HEK293 (cell line): ENCODE measurements at regions not wholly inside any gene's neighbourhood (a gene's known extent, or its start where the extent isn't known, plus 50 kb on each side); places are given as distances from the start of the nearest gene placed in this dataset.

Experiments
- CTCF ChIA-PET: fragments of 350-600 bp; formaldehyde crosslinking; extraction: SDS; loops from one replicate; lab custom pipeline; 2021; ENCODE audit warnings: antibody characterized with exemption; lab: Yijun Ruan, JAX
- POLR2A ChIA-PET: fragments of 300-600 bp; formaldehyde crosslinking; extraction: SDS; loops from one replicate; lab custom pipeline; 2020; ENCODE audit warnings: antibody characterized with exemption, inconsistent platforms; lab: Yijun Ruan, JAX
- H3K27ac ChIP-seq: fragments of 200-500 bp; sonication (Bioruptor generic); 2 replicates; pipeline ENCODE4 v1.5.1; 2014; ENCODE audit warnings: low read depth, low read length, control low read depth, inconsistent platforms; ENCODE audit errors: extremely low read depth
- H3K36me3 ChIP-seq, 2 experiments: fragments of 200-500 bp in 1 of 2; sonication (Bioruptor generic) in 1 of 2; 1 replicate in 1 of 2; 2 replicates in 1 of 2; pipeline ENCODE4 v1.5.1; 2014 to 2017; ENCODE audit warnings: inconsistent platforms in 2 of 2, low read length in 2 of 2; ENCODE audit not compliant: control insufficient read depth in 2 of 2, insufficient read depth in 1 of 2
- H3K4me1 ChIP-seq: fragments of 200-500 bp; sonication (Bioruptor generic); 2 replicates; pipeline ENCODE4 v1.5.1; 2014; ENCODE audit warnings: mild to moderate bottlenecking, low read length, inconsistent platforms; ENCODE audit not compliant: control insufficient read depth, insufficient read depth
- H3K4me3 ChIP-seq: 2 replicates; pipeline ENCODE4 v1.5.1; 2011; ENCODE audit warnings: low read depth, mild to moderate bottlenecking, control low read depth, low read length, moderate library complexity
- H3K9me3 ChIP-seq: fragments of 200-500 bp; sonication (Bioruptor generic); 2 replicates; pipeline ENCODE4 v1.5.1; 2014; ENCODE audit warnings: low read depth, low read length, inconsistent platforms; ENCODE audit not compliant: control insufficient read depth, insufficient read depth
- GFI1B ChIP-seq: fragments of 450-650 bp; formaldehyde crosslinking; IDR thresholded peaks from 2 replicates; pipeline ENCODE4 v1.5.1; 2016; ENCODE audit warnings: missing biosample characterization, missing genetic modification characterization
- HIC1 ChIP-seq: fragments of 450-650 bp; formaldehyde crosslinking; IDR thresholded peaks from 2 replicates; pipeline ENCODE4 v1.5.1; 2016; ENCODE audit warnings: missing biosample characterization, missing genetic modification characterization
- HOXD13 ChIP-seq: sonication (generic); formaldehyde crosslinking; IDR thresholded peaks from 2 replicates; pipeline ENCODE4 v1.8.0; 2022; ENCODE audit warnings: missing genetic modification reagents, borderline replicate concordance
- KLF16 ChIP-seq: fragments of 450-650 bp; formaldehyde crosslinking; IDR thresholded peaks from 2 replicates; pipeline ENCODE4 v1.5.1; 2017; ENCODE audit warnings: missing biosample characterization, missing genetic modification characterization
- KLF17 ChIP-seq: fragments of 450-650 bp; formaldehyde crosslinking; IDR thresholded peaks from 2 replicates; pipeline ENCODE4 v1.5.1; 2016; ENCODE audit warnings: missing biosample characterization, missing genetic modification characterization
- REPIN1 ChIP-seq: fragments of 450-650 bp; formaldehyde crosslinking; IDR thresholded peaks from 2 replicates; pipeline ENCODE4 v1.5.1; 2017; ENCODE audit warnings: missing biosample characterization, missing genetic modification characterization, low read depth
- SP3 ChIP-seq: fragments of 450-650 bp; formaldehyde crosslinking; IDR thresholded peaks from 2 replicates; pipeline ENCODE4 v1.5.1; 2016; ENCODE audit warnings: missing biosample characterization, missing genetic modification characterization
- ZBTB11 ChIP-seq: fragments of 450-650 bp; formaldehyde crosslinking; conservative IDR thresholded peaks from 2 replicates; pipeline ENCODE4 v1.5.1; 2016; ENCODE audit warnings: low read depth, missing biosample characterization, missing genetic modification characterization
- ZFP41 ChIP-seq: fragments of 450-650 bp; formaldehyde crosslinking; IDR thresholded peaks from 2 replicates; pipeline ENCODE4 v1.5.1; 2016; ENCODE audit warnings: missing biosample characterization, missing genetic modification characterization, borderline replicate concordance
- ZNF112 ChIP-seq: fragments of 450-650 bp; formaldehyde crosslinking; IDR thresholded peaks from 2 replicates; pipeline ENCODE4 v1.5.0; 2017; ENCODE audit warnings: missing biosample characterization, missing genetic modification characterization
- ZNF311 ChIP-seq: fragments of 450-650 bp; formaldehyde crosslinking; IDR thresholded peaks from 2 replicates; pipeline ENCODE4 v1.5.1; 2017; ENCODE audit warnings: missing biosample characterization, missing genetic modification characterization, borderline replicate concordance
- ZNF404 ChIP-seq: fragments of 450-650 bp; formaldehyde crosslinking; IDR thresholded peaks from 2 replicates; pipeline ENCODE4 v1.5.1; 2017; ENCODE audit warnings: missing biosample characterization, missing genetic modification characterization
- ZNF426 ChIP-seq: fragments of 450-650 bp; formaldehyde crosslinking; IDR thresholded peaks from 2 replicates; pipeline ENCODE4 v1.5.1; 2017; ENCODE audit warnings: missing biosample characterization, missing genetic modification characterization, mild to moderate bottlenecking, inconsistent platforms, moderate library complexity
- ZNF518A ChIP-seq: fragments of 450-650 bp; formaldehyde crosslinking; conservative IDR thresholded peaks from 2 replicates; pipeline ENCODE4 v1.5.1; 2016; ENCODE audit warnings: low read depth, missing biosample characterization, missing genetic modification characterization
- ZNF571 ChIP-seq: fragments of 450-650 bp; formaldehyde crosslinking; IDR thresholded peaks from 2 replicates; pipeline ENCODE4 v1.5.0; 2017; ENCODE audit warnings: missing biosample characterization, missing genetic modification characterization
- ZNF600 ChIP-seq: fragments of 450-650 bp; formaldehyde crosslinking; IDR thresholded peaks from 2 replicates; pipeline ENCODE4 v1.5.1; 2016; ENCODE audit warnings: missing biosample characterization, missing genetic modification characterization
- ZNF747 ChIP-seq: fragments of 450-650 bp; formaldehyde crosslinking; IDR thresholded peaks from 2 replicates; pipeline ENCODE4 v1.5.1; 2016; ENCODE audit warnings: missing biosample characterization, missing genetic modification characterization
- ZNF76 ChIP-seq: fragments of 450-650 bp; formaldehyde crosslinking; IDR thresholded peaks from 2 replicates; pipeline ENCODE4; 2016; ENCODE audit warnings: low read depth, missing biosample characterization, missing genetic modification characterization, borderline replicate concordance
- ZNF777 ChIP-seq: fragments of 450-650 bp; formaldehyde crosslinking; IDR thresholded peaks from 2 replicates; pipeline ENCODE4 v1.5.1; 2017; ENCODE audit warnings: missing biosample characterization, missing genetic modification characterization, borderline replicate concordance
- ZNF785 ChIP-seq: fragments of 450-650 bp; formaldehyde crosslinking; IDR thresholded peaks from 2 replicates; pipeline ENCODE4 v1.5.1; 2016; ENCODE audit warnings: missing biosample characterization, missing genetic modification characterization
- ZNF791 ChIP-seq: fragments of 450-650 bp; formaldehyde crosslinking; IDR thresholded peaks from 2 replicates; pipeline ENCODE4 v1.5.1; 2016; ENCODE audit warnings: missing biosample characterization, missing genetic modification characterization
- ZNF830 ChIP-seq: fragments of 450-650 bp; IDR thresholded peaks from 2 replicates; pipeline ENCODE4 v1.5.0; 2018; ENCODE audit warnings: missing biosample characterization, missing genetic modification characterization, low read depth, mild to moderate bottlenecking, moderate library complexity
- ZSCAN4 ChIP-seq: fragments of 450-650 bp; formaldehyde crosslinking; IDR thresholded peaks from 2 replicates; pipeline ENCODE4 v1.5.1; 2017; ENCODE audit warnings: missing biosample characterization, missing genetic modification characterization

- TF ChIP-seq ZSCAN4 (tag by site-specific recombination) (no peak), HOXD13 (CRISPR knock-in tag) (no peak), SP3 (tag by site-specific recombination) (no peak), ZNF404 (tag by site-specific recombination) (no peak), ZNF76 (tag by site-specific recombination) (no peak), ZNF785 (tag by site-specific recombination) (no peak), HIC1 (tag by site-specific recombination) (no peak), ZNF426 (tag by site-specific recombination) (no peak), ZNF571 (tag by site-specific recombination) (no peak), ZNF112 (no peak), ZNF830 (tag by site-specific recombination) (no peak), ZNF311 (tag by site-specific recombination) (no peak), ZFP41 (tag by site-specific recombination) (no peak), KLF16 (tag by site-specific recombination) (no peak), ZNF791 (tag by site-specific recombination) (no peak), ZNF518A (tag by site-specific recombination) (no peak), ZNF747 (tag by site-specific recombination) (no peak)
- Histone ChIP-seq H3K4me3 (no peak overlapping the region), H3K36me3 (no peaks in the 10 kb centered on the region), H3K27ac (no peak overlapping the region), H3K9me3 (no peaks in the 10 kb centered on the region), H3K4me1 (no peaks in the 10 kb centered on the region)
- CTCF ChIA-PET, result no interaction called here
- POLR2A ChIA-PET, result no interaction called here
Measured at GRCh38 chr5:144882739-144883283, 712.1 kb downstream of the KCTD16 start.

- CTCF ChIA-PET, result no interaction called here
- POLR2A ChIA-PET, result no interaction called here
- no peak overlapping the region for H3K4me3 ChIP-seq
- no peak overlapping the region for H3K27ac ChIP-seq
- no peaks in the 10 kb centered on the region for H3K4me1 ChIP-seq
- H3K9me3 ChIP-seq, result no peaks in the 10 kb centered on the region
- no peaks in the 10 kb centered on the region for H3K36me3 ChIP-seq
- no peak for TF ChIP-seq ZNF777 (tag by site-specific recombination)
- no peak for TF ChIP-seq ZBTB11 (tag by site-specific recombination)
- no peak for TF ChIP-seq KLF17 (tag by site-specific recombination)
- TF ChIP-seq GFI1B (tag by site-specific recombination), result no peak
- TF ChIP-seq ZFP41 (tag by site-specific recombination), result no peak
- no peak for TF ChIP-seq REPIN1 (tag by site-specific recombination)
- no peak for TF ChIP-seq ZNF600 (tag by site-specific recombination)
- no peak for TF ChIP-seq ZNF112
Measured at GRCh38 chr5:144880513-144880912, 709.8 kb downstream of the KCTD16 start.
